A673 (cell line): ENCODE measurements at regions not wholly inside any gene's neighbourhood (a gene's known extent, or its start where the extent isn't known, plus 50 kb on each side); places are given as distances from the start of the nearest gene placed in this dataset.

Experiments
- BruUV-seq: library from RNA; stranded (reverse); fragments of 400-500 nt; replicated peaks from 2 replicates; lab custom pipeline; 2021; lab: Mats Ljungman, UMichigan
- CTCF ChIA-PET: fragments of 300-600 bp; sonication (Branson Sonifier 250); formaldehyde crosslinking; loops from one replicate; lab custom pipeline; 2022; ENCODE audit warnings: antibody characterized with exemption; lab: Charles Lee
- POLR2A ChIA-PET: fragments of 300-600 bp; sonication (Branson Sonifier 250); formaldehyde crosslinking; loops from one replicate; lab custom pipeline; 2022; ENCODE audit warnings: antibody characterized with exemption; ENCODE audit not compliant: low non-redundant PET; lab: Charles Lee
- DNase-seq: peaks from one replicate; pipeline ENCODE4 v3.0.0-alpha.2; 2015; ENCODE audit warnings: low spot score
- H3K27ac ChIP-seq: fragments of 200-600 bp; sonication (generic); 2 replicates; pipeline ENCODE4 v1.5.1; 2016; ENCODE audit warnings: mixed run types, low read depth, mild to moderate bottlenecking, mixed read lengths, antibody characterized with exemption, low read length; ENCODE audit not compliant: poor library complexity, severe bottlenecking
- H3K27me3 ChIP-seq: fragments of 200-600 bp; sonication (generic); replicated peaks from 2 replicates; pipeline ENCODE4 v1.6.1; 2017; ENCODE audit warnings: mixed run types, low read depth, mild to moderate bottlenecking, mixed read lengths, antibody characterized with exemption, low read length; ENCODE audit not compliant: insufficient read depth, poor library complexity
- H3K36me3 ChIP-seq: fragments of 200-600 bp; sonication (generic); 2 replicates; pipeline ENCODE4 v1.6.1; 2016; ENCODE audit warnings: mixed run types, mild to moderate bottlenecking, mixed read lengths, antibody characterized with exemption, low read length; ENCODE audit not compliant: insufficient read depth, poor library complexity, severe bottlenecking
- H3K4me1 ChIP-seq: fragments of 200-600 bp; sonication (generic); 2 replicates; pipeline ENCODE4 v1.6.1; 2017; ENCODE audit warnings: mixed run types, mild to moderate bottlenecking, mixed read lengths, antibody characterized with exemption, low read length; ENCODE audit not compliant: insufficient read depth, poor library complexity, severe bottlenecking
- H3K4me3 ChIP-seq: fragments of 200-600 bp; sonication (generic); 2 replicates; pipeline ENCODE4 v1.5.1; 2016; ENCODE audit warnings: low read depth, mixed run types, mild to moderate bottlenecking, mixed read lengths, low read length; ENCODE audit not compliant: poor library complexity, severe bottlenecking
- H3K9me3 ChIP-seq: fragments of 200-600 bp; sonication (generic); 2 replicates; pipeline ENCODE4 v1.6.1; 2016; ENCODE audit warnings: mixed run types, low read depth, mild to moderate bottlenecking, mixed read lengths, antibody characterized with exemption, low read length; ENCODE audit not compliant: poor library complexity, severe bottlenecking
- EZH2 ChIP-seq: fragments of 200-600 bp; sonication (generic); IDR thresholded peaks from 2 replicates; pipeline ENCODE4 v1.6.1; 2017; ENCODE audit warnings: borderline replicate concordance, low read depth, mild to moderate bottlenecking, mixed read lengths, antibody characterized with exemption, low read length; ENCODE audit not compliant: poor library complexity, severe bottlenecking
- intact Hi-C: fragments of 100-400 bp; cut with micrococcal nuclease; formaldehyde crosslinking; loops from one replicate; pipeline ENCODE4 v1.10.0; 2022; ENCODE audit not compliant: unreplicated experiment
- TF ChIP-seq, protein P1 (sequence below): fragments of 300-800, 200-600 bp; sonication (generic); conservative IDR thresholded peaks from 2 replicates; pipeline ENCODE4 v1.5.1; 2017; ENCODE audit warnings: low read depth, mild to moderate bottlenecking, antibody characterized with exemption, low read length, moderate library complexity, mixed read lengths

DNA sequence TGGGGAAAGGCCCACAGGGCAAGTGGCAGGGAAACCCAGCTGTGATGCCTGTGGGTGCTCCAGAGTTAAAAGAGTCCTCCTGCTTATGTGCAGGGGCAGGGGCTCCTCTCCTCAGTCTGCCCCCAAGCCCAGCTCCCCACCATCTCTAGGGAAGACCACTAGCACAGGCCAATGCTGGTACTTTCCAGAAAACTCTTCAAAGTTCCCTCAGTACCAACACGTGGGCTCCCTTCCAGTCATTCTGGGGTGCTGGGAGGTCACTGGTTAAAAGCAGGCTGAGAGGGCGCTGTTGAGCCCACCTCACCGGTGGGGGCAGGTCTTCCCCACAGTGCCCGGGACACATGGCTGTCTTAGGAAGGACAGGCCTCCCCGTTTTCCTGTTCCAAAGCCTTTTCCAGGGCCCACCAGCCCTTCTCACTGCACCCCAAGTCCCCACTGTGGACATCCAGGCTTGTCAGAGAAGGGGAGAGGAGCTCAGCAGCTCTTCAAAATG, 154.6 kb downstream of the TRIM29 start:
- Histone ChIP-seq H3K27ac (no peak overlapping the region), H3K27me3 (peaks cover 51% of the 10 kb centered on the region), H3K9me3 (no peaks in the 10 kb centered on the region), H3K36me3 (no peaks in the 10 kb centered on the region), H3K4me3 (no peak overlapping the region), H3K4me1 (no peaks in the 10 kb centered on the region)
- CTCF ChIA-PET = no interaction called here
- intact Hi-C loops = no loop called here
- no TSS peak for BruUV-seq
- POLR2A ChIA-PET = no interaction called here
- no peak for TF ChIP-seq EZH2
- TF ChIP-seq, protein P1, sequence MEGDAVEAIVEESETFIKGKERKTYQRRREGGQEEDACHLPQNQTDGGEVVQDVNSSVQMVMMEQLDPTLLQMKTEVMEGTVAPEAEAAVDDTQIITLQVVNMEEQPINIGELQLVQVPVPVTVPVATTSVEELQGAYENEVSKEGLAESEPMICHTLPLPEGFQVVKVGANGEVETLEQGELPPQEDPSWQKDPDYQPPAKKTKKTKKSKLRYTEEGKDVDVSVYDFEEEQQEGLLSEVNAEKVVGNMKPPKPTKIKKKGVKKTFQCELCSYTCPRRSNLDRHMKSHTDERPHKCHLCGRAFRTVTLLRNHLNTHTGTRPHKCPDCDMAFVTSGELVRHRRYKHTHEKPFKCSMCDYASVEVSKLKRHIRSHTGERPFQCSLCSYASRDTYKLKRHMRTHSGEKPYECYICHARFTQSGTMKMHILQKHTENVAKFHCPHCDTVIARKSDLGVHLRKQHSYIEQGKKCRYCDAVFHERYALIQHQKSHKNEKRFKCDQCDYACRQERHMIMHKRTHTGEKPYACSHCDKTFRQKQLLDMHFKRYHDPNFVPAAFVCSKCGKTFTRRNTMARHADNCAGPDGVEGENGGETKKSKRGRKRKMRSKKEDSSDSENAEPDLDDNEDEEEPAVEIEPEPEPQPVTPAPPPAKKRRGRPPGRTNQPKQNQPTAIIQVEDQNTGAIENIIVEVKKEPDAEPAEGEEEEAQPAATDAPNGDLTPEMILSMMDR = no peak
- DNase-seq = no peak

- no peaks in the 10 kb centered on the region for H3K9me3 ChIP-seq
- no peak overlapping the region for H3K27ac ChIP-seq
- CTCF ChIA-PET = no interaction called here
- H3K4me3 ChIP-seq = no peak overlapping the region
- H3K36me3 ChIP-seq = no peaks in the 10 kb centered on the region
- TF ChIP-seq, protein P1 = no peak
- no peak for TF ChIP-seq EZH2
- intact Hi-C loops = no loop called here
- POLR2A ChIA-PET = no interaction called here
- peaks cover 45% of the 10 kb centered on the region for H3K27me3 ChIP-seq
- no peaks in the 10 kb centered on the region for H3K4me1 ChIP-seq
- BruUV-seq = no TSS peak
- DNase-seq = no peak
Observed at GRCh38 chr11:119982517-119983239, 155.2 kb downstream of the TRIM29 start.

GRCh38 chr11:119980431-119980830, 157.5 kb downstream of the TRIM29 start:
- no peak overlapping the region for H3K27ac ChIP-seq
- H3K9me3 ChIP-seq = no peaks in the 10 kb centered on the region
- intact Hi-C loops = no loop called here
- no peaks in the 10 kb centered on the region for H3K36me3 ChIP-seq
- H3K4me1 ChIP-seq = no peaks in the 10 kb centered on the region
- no peak for DNase-seq
- ChIA-PET CTCF (no interaction called here), POLR2A (no interaction called here)
- H3K27me3 ChIP-seq = peaks cover 36% of the 10 kb centered on the region
- TF ChIP-seq, protein P1 = no peak
- TF ChIP-seq EZH2 = no peak
- BruUV-seq = no TSS peak
- no peak overlapping the region for H3K4me3 ChIP-seq
